H1 (cell line): ENCODE measurements at regions not wholly inside any gene's neighbourhood (a gene's known extent, or its start where the extent isn't known, plus 50 kb on each side); places are given as distances from the start of the nearest gene placed in this dataset.

Source experiments
- CHD7 ChIP-seq: fragments of 300-600 bp; sonication (generic); IDR thresholded peaks from 2 replicates; pipeline ENCODE4 v1.7.1; 2012; ENCODE audit warnings: low read length, moderate library complexity, mild to moderate bottlenecking, inconsistent platforms; ENCODE audit not compliant: insufficient replicate concordance
- EGR1 ChIP-seq: IDR thresholded peaks from 2 replicates; pipeline ENCODE4 v1.6.1; 2011; ENCODE audit warnings: low read depth, low read length, borderline replicate concordance

- TF ChIP-seq EGR1 (no peak), CHD7 (no peak)
- TF ChIP-seq, all 59 proteins: peak for 0
Measured at GRCh38 chr12:116442304-116442703, 116.9 kb upstream of the MAP1LC3B2 start (continued).
